ENCODE measurements at regions not wholly inside any gene's neighbourhood (a gene's known extent, or its start where the extent isn't known, plus 50 kb on each side); places are given as distances from the start of the nearest gene placed in this dataset.

- Histone ChIP-seq H4K20me1 (replicated peaks; ENCODE audit: control insufficient read depth, insufficient read depth, low read length) (no peaks in the 10 kb centered on the region), H3K9me1 (ENCODE audit: control insufficient read depth, insufficient read depth, low read length) (no peaks in the 10 kb centered on the region), H3K9me3 (replicated peaks; ENCODE audit: control insufficient read depth, insufficient read depth, low read depth, low read length) (no peaks in the 10 kb centered on the region), H3K4me1 (replicated peaks in 1 of 2; ENCODE audit: control insufficient read depth in 2 of 2, insufficient read depth in 2 of 2, low read length in 2 of 2) (no peaks in the 10 kb centered on the region), H3K4me3 (no peak overlapping the region), H3K27me3 (ENCODE audit: control insufficient read depth in 2 of 2, insufficient read depth in 2 of 2, low read length in 2 of 2) (no peaks in the 10 kb centered on the region), H3K36me3 (ENCODE audit: control insufficient read depth, insufficient read depth, low read length) (no peaks in the 10 kb centered on the region), H3K79me2 (ENCODE audit: control insufficient read depth, insufficient read depth, low read length) (peaks cover 4% of the 10 kb centered on the region; the same call in 1 of the 3 replicates), H2AFZ (ENCODE audit: low read depth, low read length) (no peak overlapping the region), H3K27ac (ENCODE audit: extremely low read depth, low read depth, low read length) (no peak overlapping the region), H3K9ac (ENCODE audit: insufficient read depth in 1 of 2, low read depth in 2 of 2, low read length in 2 of 2) (no peak overlapping the region), H3K4me2 (ENCODE audit: insufficient read depth, low read length) (no peak overlapping the region)
- DNase-seq (ENCODE audit: extremely low read depth in 1 of 4, low spot score in 3 of 4) (no peak), FAIRE-seq (no peak), ATAC-seq (no peak)
- ChIA-PET CTCF (ENCODE audit: low intra/inter-chr PET ratio) (no interaction called here), POLR2A (interaction anchor here (2.1 kb wide), 1 partner anchor 19 kb away, joined by 7 read pairs; no protein-coding TSS in a partner anchor)
- in situ Hi-C loops (cut with MboI) (no loop called here), intact Hi-C loops (cut with micrococcal nuclease) (no loop called here)
- no TSS peak for BruUV-seq (replicated peaks)
- no peak for TF ChIP-seq DLX4 (CRISPR knock-in tag; IDR thresholded peaks at IDR 0.05)
- TF ChIP-seq TFAM (CRISPR knock-in tag; conservative IDR thresholded peaks at IDR 0.05): no peak
- no peak for TF ChIP-seq RBM39 (optimal IDR thresholded peaks at IDR 0.05; ENCODE audit: low read depth, low read length)
- TF ChIP-seq HMG20B (CRISPR knock-in tag; IDR thresholded peaks at IDR 0.05): no peak
- TF ChIP-seq PHB2 (IDR thresholded peaks at IDR 0.05; ENCODE audit: low read depth): no peak
- TF ChIP-seq ZNF280B (CRISPR knock-in tag; IDR thresholded peaks at IDR 0.05): no peak
- no peak for TF ChIP-seq BACH1 (tag; IDR thresholded peaks at IDR 0.05)
These were observed 403.0 kb downstream of the ZFHX3 start for GRCh38 chr16:72644911-72645310.

All from K562 (cell line).